Stimulated activated CD4-positive, alpha-beta T cell treated with anti-CD3 and anti-CD28 coated beads, Interleukin-15, amount 100 ng/mL, for 24 hours (primary cell): ENCODE measurements at regions not wholly inside any gene's neighbourhood (a gene's known extent, or its start where the extent isn't known, plus 50 kb on each side); places are given as distances from the start of the nearest gene placed in this dataset.
"Not testable (repeated sequence)": the region's sequence is repeated elsewhere in the genome, so short reads cannot be mapped to it uniquely, and the experiment has no call there.

Experiments
- DNase-seq: peaks from one replicate; pipeline ENCODE4 v3.0.0-alpha.2; 2020

- no peak for DNase-seq
Observed at GRCh38 chrX:18102006-18102405, 118.7 kb downstream of the BEND2 start.

DNA sequence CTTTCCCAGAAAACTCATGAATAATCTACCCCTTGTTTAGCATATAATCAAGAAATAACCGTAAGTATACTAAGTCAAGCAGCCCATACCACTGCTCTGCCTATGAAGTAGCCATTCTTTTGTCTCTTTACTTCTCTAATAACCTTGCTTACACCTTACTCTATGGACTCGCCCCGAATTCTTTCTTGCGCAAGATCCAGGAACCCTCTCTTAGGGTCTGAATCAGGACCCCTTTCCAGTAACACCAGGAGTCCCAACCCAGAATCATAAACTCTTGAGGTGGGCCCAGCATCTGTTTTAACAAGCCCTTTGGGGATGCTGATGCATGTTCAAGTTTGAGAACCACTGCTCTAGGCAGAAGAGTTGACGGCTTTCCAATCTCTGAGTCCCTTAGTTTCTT lies 119.6 kb downstream of the BEND2 start:
- DNase-seq, result no peak

GRCh38 chrX:18099745-18100144 lies 120.9 kb downstream of the BEND2 start:
- DNase-seq, result no peak

DNA sequence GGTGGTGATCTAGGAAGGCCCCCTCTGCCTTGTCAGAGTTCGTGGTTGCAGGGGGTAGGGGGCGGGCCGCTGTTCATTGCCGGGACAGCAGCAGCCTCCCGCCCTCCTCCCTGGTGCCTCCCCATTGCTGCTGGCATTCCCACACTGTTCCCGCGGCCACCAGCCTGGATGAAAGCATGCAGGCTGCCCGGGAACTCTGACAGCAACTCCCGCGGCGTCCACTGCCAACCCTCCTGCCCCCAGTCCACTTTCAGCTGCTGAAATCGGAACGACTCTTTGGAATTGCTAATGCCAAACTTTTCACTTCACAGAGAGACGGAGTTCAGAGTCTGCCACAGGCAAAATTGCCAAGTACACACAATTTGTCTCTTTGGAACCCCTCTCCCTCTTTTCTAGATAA lies 121.9 kb downstream of the BEND2 start:
- DNase-seq, result no peak

DNA sequence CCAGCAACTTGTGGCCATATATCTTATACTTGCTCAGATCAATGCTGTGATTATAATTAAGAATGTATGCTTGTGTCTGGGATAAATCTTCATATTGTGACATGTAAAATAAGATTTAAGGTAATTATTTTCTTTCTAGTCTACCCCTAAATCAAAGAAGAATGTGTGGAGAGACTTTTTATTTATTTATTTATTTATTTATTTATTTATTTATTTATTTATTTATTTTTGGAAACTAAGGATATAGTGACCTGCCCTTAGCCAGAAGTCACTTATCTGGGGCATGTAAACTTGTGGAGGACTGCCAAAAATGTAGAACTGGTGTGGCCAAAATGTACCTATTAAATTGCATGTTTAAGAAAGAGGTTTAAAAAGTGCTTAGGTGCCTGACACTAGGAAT lies 144.3 kb downstream of the BEND2 start:
- no peak for DNase-seq

DNA sequence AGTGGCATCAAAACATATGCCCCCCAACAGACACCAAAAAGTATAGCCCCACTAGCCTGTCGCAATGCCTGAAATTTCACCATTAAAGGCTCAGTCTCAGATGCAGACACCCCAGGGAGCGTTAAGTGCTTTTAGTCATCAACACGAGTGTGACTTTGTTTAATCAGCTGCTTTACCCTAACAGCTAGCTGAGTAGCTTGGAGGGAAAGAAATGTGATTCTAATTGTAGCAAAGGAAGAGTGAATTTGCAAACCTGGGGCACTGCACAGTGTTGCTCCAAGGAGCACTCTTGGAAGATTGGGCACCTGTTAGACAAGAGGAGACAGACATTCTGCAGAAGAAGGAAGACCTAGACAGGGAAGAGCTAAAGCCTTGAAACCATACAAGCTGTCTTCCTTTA lies 145.1 kb downstream of the BEND2 start:
- DNase-seq, result no peak

DNA sequence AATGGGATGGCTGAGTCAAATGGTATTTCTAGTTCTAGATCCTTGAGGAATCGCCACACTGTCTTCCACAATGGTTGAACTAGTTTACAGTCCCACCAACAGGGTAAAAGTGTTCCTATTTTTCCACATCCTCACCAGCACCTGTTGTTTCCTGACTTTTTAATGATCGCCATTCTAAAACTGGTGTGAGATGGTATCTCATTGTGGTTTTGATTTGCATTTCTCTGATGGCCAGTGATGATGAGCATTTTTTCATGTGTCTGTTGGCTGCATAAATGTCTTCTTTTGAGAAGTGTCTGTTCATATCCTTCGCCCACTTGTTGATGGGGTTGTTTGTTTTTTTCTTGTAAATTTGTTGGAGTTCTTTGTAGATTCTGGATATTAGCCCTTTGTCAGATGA lies 152.6 kb downstream of the BEND2 start:
- not testable (repeated sequence) for DNase-seq

DNA sequence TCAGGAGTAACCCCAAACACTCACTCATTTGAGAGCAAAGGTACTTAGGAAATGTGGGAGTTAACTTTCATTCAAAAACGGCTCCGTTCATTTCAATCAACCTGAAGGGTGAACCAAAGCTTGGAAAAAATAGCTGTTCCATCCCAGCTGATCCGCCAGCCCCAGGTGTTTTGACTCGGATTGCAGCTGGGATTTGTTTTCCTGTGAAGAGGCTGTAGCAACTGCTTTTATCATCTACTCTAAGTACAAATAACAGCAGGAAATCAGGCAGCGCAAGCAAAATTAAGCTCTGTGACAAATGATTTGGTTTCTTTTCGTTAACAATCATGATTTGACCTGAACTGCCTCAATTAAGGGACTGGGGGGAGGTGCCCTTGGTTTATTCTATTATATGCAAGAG lies 154.7 kb downstream of the BEND2 start:
- DNase-seq, result no peak

GRCh38 chrX:18051690-18052089 lies 169.0 kb downstream of the BEND2 start:
- DNase-seq, result no peak

- DNase-seq, result no peak
Observed at GRCh38 chrX:18047491-18047890, 173.2 kb downstream of the BEND2 start.

- DNase-seq, result no peak
Observed at GRCh38 chrX:18045436-18045835, 175.2 kb downstream of the BEND2 start.

DNA sequence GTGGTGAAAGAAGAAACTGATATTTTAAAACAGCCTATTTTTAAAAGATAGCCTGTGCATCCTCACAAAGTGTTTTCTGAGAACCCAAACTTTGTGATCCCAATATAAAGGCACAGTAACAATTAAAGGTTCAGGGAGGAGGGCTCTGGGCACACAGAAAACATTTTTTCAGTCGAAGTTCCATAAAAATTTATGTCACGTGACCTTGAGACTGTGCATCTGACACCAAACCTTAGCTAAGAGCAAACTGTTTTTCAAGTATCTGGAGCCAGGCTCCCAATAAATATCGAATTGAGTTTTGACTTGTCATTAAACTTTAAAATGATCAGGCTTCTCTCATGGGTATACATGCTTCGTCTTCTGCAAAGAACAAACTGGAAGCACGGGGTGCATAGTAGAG lies 177.9 kb downstream of the BEND2 start:
- DNase-seq, result no peak

DNA sequence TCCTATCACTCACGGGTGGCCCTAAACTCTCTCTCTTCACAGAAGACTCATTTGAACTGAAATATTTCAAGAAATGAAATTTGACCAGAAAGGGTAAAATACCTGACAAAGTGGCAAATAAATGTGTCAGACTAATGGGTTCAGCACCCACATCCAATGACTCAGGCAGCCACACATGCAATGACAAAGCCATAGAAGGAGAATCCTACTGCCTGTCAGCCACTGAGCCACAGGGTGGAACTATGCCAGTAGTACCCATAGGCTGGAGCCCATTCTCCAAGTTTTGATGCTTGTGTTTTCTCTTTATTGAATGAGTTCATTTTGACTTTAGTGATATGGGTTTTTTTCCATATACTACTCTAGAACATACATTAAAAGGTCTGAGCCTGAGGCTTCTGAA lies 179.0 kb downstream of the BEND2 start:
- no peak for DNase-seq

DNA sequence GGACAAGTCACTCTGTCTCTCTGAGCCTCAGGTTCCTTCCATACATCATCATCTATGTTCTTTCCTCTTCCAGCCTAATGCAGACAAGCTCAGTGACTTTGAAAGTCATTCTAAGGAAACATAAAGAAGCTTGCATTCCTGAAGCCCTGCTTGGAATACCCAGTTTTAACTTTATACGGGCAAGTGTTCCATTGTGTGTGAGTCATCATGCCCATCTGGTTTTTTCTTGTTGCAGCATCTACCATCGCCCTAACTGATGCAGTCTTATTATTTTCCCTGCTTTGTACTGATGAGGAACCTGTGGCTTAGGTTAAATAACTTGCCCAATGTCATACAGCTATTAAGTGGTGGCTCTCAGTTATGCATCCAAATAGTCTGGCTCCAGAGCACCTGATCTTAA lies 177.9 kb upstream of the RAI2 start:
- DNase-seq, result no peak

DNA sequence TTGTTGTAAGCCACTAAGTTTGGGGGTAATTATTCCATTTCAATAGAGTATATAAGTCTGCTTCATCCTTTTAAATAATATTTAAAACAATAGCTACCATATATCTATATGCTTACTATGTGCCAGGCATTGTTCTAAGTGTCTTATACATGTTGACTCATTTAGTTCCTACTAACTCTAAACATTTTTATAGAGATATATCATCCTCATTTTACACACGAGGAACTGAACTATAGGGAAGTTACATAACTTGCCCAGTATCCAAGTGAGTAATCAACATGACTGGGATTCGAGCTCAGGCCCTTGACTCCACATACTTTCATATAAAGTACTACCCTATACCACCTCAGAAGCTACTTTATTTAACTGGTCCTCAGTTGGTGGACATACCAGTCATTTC lies 175.3 kb upstream of the RAI2 start:
- DNase-seq, result no peak

- no peak for DNase-seq
Observed at GRCh38 chrX:18034945-18035344, 173.8 kb upstream of the RAI2 start.

- no peak for DNase-seq
Observed at GRCh38 chrX:18034504-18034903, 173.4 kb upstream of the RAI2 start.

GRCh38 chrX:18032486-18033221 lies 171.6 kb upstream of the RAI2 start:
- DNase-seq, result no peak

DNA sequence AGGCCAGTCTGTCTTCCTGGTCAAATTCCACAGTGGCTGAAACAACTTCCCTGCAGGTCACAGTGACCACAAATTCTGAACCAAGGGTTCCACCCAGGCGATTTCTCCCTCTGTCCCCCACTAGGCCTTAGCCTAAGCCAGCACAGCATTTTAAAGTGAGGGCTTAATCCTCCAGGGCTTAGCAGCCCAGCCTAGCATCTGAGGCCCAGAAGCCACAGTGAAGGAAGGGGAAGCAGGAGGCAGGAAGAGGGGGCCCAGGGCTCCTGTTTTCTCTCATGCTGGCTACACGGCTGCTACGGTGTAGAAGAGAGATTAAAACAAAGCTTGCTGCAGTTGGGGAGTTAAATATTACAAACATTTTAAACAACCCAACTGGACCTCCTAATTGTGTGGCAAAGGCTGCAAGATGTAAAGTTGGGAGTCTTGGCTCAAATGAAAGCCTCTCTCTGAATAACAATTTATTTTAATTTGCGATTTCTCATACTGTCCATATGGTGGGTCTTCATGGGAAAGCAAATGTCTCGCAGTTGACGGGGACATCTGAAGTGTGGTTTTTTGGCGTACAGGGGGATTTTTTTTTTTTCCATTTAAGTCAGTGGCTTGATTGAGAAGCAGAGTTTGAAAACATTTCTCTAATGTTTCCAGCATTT lies 170.8 kb upstream of the RAI2 start:
- DNase-seq, result no peak

DNA sequence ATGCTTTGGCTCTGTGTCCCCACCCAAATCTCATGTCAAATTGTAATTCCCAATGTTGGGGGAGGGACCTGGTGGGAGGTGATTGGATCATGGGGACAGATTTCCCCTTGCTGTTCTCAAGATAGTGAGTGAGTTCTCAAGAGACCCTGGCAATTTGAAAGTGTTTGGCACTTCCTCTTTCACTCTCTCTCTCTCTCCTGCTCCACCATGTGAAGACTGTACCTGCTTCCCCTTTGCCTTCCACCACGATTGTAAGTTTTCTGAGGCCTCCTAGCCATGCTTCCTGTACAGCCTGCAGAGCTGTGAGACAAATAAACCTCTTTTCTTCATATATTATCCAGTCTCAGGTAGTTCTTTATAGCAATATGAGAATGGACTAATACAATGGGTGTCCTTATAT lies 169.6 kb upstream of the RAI2 start:
- not testable (repeated sequence) for DNase-seq

GRCh38 chrX:18026166-18026565 lies 165.1 kb upstream of the RAI2 start:
- DNase-seq, result no peak

GRCh38 chrX:18017411-18017810 lies 156.3 kb upstream of the RAI2 start:
- DNase-seq, result no peak

- DNase-seq, result no peak
Observed at GRCh38 chrX:18016941-18017340, 155.8 kb upstream of the RAI2 start.

GRCh38 chrX:18010253-18010652 lies 149.2 kb upstream of the RAI2 start:
- no peak for DNase-seq

GRCh38 chrX:18003876-18004275 lies 142.8 kb upstream of the RAI2 start:
- DNase-seq, result no peak
